Gastrocnemius medialis (tissue), 4 donors: ENCODE measurements at regions not wholly inside any gene's neighbourhood (a gene's known extent, or its start where the extent isn't known, plus 50 kb on each side); places are given as distances from the start of the nearest gene placed in this dataset.

Experiments used
- ATAC-seq, 2 donors: fragments of 150-250 bp; one replicate each; pipeline ENCODE4 v1.9.1; 2016
- DNase-seq, 2 donors: peaks; one replicate each; pipeline ENCODE4 v3.0.0-alpha.2; 2019
- H3K27ac ChIP-seq, 4 donors: fragments of 200-600 bp; sonication (generic); 1 replicate in 1 of 4; 2 replicates in 3 of 4; pipeline ENCODE4 v1.5.1; 2016 to 2018; ENCODE audit warnings: mild to moderate bottlenecking in 2 of 4, moderate library complexity in 1 of 4
- H3K27me3 ChIP-seq, 3 donors: fragments of 200-600 bp; sonication (generic) in 2 of 3; 1 replicate in 1 of 3; 2 replicates in 2 of 3; pipeline versions ENCODE4 v1.5.1 to v1.6.0; 2016 to 2019; ENCODE audit warnings: mild to moderate bottlenecking in 1 of 3, moderate library complexity in 1 of 3
- H3K36me3 ChIP-seq, 2 donors: fragments of 200-600 bp; sonication (generic) in 1 of 2; one replicate each; pipeline ENCODE4 v1.5.1; 2017 to 2018
- H3K4me1 ChIP-seq, 2 donors: fragments of 200-600 bp; sonication (generic) in 1 of 2; one replicate each; pipeline ENCODE4 v1.5.1; 2016 to 2017; ENCODE audit warnings: mild to moderate bottlenecking in 2 of 2
- H3K4me3 ChIP-seq, 4 donors: fragments of 200-600 bp; sonication (generic) in 3 of 4; 1 replicate in 1 of 4; 2 replicates in 3 of 4; pipeline ENCODE4 v1.5.1; 2016 to 2019; ENCODE audit warnings: mild to moderate bottlenecking in 2 of 4
- H3K9me3 ChIP-seq, 3 donors: fragments of 200-600 bp; sonication (generic) in 2 of 3; 1 replicate in 1 of 3; 2 replicates in 2 of 3; pipeline ENCODE4 v1.5.1; 2016 to 2019
- POLR2A ChIP-seq, 2 donors: fragments of 450-650 bp; IDR thresholded peaks; one replicate each; pipeline ENCODE4 v1.6.1; 2017; ENCODE audit warnings: antibody characterized with exemption in 2 of 2, mild to moderate bottlenecking in 2 of 2, moderate library complexity in 2 of 2
- in situ Hi-C, 4 donors: fragments of 200-750 bp; cut with MboI; loops; one replicate each; pipeline versions ENCODE4 v1.15.0 to v1.8.0; 2017; ENCODE audit warnings: low sequenced_read_pairs in 4 of 4
- intact Hi-C: fragments of 100-400 bp; cut with DNase I; formaldehyde crosslinking; loops from one replicate; pipeline ENCODE4 v1.15.1; 2023; ENCODE audit warnings: low total_unique reads
- TF ChIP-seq, protein P1 (sequence below), 5 experiments: fragments of 450-650 bp in 3 of 5; fragments of 200-600 bp in 2 of 5; sonication (generic) in 2 of 5; IDR thresholded peaks in 4 of 5; conservative IDR thresholded peaks in 1 of 5; 1 replicate in 4 of 5; 2 replicates in 1 of 5; pipeline ENCODE4 v1.5.1; 2016 to 2019; ENCODE audit warnings: antibody characterized with exemption in 5 of 5, mild to moderate bottlenecking in 3 of 5, moderate library complexity in 3 of 5

DNA sequence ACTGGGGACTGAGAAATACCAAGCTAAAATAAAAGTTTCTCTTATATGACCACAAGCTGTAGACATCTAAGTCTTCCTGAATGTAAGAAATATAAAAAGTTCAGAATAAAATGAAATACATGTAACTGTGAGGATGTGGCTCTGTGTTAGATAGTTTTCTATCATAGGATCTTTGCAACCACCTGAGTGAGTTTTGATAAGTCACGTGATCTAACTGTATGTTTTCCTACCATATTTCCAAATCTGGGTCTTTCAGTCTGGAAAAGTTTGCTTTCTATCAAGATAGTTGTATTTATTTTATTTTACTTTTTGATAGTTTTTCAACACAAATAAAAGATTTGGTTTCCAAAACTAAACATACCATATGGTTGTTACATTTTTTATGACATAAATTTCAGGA is 1905.8 kb upstream of the ACO1 start:
- DNase-seq: no peak
- H3K36me3 ChIP-seq: no peaks in the 10 kb centered on the region
- no peaks in the 10 kb centered on the region for H3K4me1 ChIP-seq
- TF ChIP-seq, protein P1, sequence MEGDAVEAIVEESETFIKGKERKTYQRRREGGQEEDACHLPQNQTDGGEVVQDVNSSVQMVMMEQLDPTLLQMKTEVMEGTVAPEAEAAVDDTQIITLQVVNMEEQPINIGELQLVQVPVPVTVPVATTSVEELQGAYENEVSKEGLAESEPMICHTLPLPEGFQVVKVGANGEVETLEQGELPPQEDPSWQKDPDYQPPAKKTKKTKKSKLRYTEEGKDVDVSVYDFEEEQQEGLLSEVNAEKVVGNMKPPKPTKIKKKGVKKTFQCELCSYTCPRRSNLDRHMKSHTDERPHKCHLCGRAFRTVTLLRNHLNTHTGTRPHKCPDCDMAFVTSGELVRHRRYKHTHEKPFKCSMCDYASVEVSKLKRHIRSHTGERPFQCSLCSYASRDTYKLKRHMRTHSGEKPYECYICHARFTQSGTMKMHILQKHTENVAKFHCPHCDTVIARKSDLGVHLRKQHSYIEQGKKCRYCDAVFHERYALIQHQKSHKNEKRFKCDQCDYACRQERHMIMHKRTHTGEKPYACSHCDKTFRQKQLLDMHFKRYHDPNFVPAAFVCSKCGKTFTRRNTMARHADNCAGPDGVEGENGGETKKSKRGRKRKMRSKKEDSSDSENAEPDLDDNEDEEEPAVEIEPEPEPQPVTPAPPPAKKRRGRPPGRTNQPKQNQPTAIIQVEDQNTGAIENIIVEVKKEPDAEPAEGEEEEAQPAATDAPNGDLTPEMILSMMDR (IDR thresholded peaks at IDR 0.05 in 4 of 5, conservative IDR thresholded peaks at IDR 0.05 in 1 of 5): no peak
- TF ChIP-seq POLR2A (IDR thresholded peaks at IDR 0.05): no peak
- H3K4me3 ChIP-seq: no peak overlapping the region
- no peak for ATAC-seq
- no peaks in the 10 kb centered on the region for H3K27me3 ChIP-seq
- in situ Hi-C loops: no loop called here
- H3K9me3 ChIP-seq: no peaks in the 10 kb centered on the region
- intact Hi-C loops: no loop called here
- no peak overlapping the region for H3K27ac ChIP-seq

DNA sequence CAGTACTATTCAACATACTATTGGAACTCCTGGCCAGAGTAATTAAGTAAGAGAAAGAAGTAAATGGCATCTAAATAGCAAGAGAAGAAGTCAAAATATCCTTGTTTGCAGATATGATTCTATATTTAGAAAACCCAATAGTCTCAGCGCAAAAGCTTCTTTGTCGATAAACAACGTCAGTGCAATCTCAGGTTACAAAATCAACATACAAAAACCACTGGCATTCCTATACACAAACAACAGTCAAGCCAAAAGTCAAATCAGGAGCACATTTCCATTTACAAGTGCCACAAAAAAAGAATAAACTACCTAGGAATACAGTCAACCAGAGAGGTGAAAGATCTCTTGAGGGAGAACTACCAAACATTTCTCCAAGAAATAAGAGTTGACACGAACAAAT is 1901.9 kb upstream of the ACO1 start:
- in situ Hi-C loops (no loop called here), intact Hi-C loops (no loop called here)
- TF ChIP-seq POLR2A (IDR thresholded peaks at IDR 0.05): no peak
- TF ChIP-seq, protein P1 (IDR thresholded peaks at IDR 0.05 in 4 of 5, conservative IDR thresholded peaks at IDR 0.05 in 1 of 5): no peak
- H3K27me3 ChIP-seq: no peaks in the 10 kb centered on the region
- H3K36me3 ChIP-seq: no peaks in the 10 kb centered on the region
- DNase-seq (no peak), ATAC-seq (no peak)
- H3K27ac ChIP-seq: no peak overlapping the region
- H3K4me1 ChIP-seq: no peaks in the 10 kb centered on the region
- no peak overlapping the region for H3K4me3 ChIP-seq
- H3K9me3 ChIP-seq: no peaks in the 10 kb centered on the region

DNA sequence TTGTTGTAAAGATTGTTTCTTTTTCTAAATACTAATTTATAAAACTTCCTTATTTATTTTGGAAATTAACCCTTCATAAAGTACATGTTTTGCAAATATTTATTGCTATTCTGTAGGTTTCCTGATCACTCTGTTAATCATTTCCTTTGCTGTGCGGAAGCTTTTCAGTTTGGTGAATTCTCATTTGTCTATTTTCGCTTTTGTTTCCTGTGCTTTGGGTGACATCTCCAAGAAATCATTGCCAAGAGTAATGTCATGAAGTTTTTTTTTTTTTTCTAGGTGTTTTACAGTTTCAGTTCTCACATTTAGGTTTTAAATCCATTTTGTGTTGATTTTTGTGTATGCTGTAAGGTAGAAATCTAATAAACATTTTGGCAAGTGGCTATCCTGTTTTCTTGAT is 1899.8 kb upstream of the ACO1 start:
- H3K27ac ChIP-seq: no peak overlapping the region
- H3K9me3 ChIP-seq: no peaks in the 10 kb centered on the region
- no peak for ATAC-seq
- no peaks in the 10 kb centered on the region for H3K27me3 ChIP-seq
- in situ Hi-C loops: no loop called here
- TF ChIP-seq, protein P1 (IDR thresholded peaks at IDR 0.05 in 4 of 5, conservative IDR thresholded peaks at IDR 0.05 in 1 of 5): no peak
- no peak for TF ChIP-seq POLR2A (IDR thresholded peaks at IDR 0.05)
- no peaks in the 10 kb centered on the region for H3K4me1 ChIP-seq
- H3K4me3 ChIP-seq: no peak overlapping the region
- DNase-seq: no peak
- no peaks in the 10 kb centered on the region for H3K36me3 ChIP-seq
- intact Hi-C loops: no loop called here

DNA sequence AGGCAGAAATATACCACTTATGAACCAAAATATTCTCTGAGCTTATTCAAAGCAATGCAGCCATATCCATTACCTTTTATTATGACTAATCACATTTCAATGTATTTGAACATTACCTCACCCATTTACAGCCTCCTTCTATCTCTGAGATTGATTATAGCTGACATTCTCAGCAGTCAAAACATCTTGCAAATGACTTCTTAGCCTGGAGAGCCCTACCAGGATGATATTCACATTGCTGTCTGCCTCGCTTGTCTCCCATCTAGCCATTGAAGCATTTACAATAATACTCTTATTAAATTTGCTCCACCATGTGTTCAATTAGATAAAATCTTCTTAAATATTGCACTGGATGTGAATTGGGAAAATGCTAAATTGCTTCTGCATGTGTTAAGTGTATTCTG is 1879.9 kb upstream of the ACO1 start:
- Histone ChIP-seq H3K4me1 (no peaks in the 10 kb centered on the region), H3K9me3 (no peaks in the 10 kb centered on the region), H3K36me3 (no peaks in the 10 kb centered on the region), H3K27me3 (no peaks in the 10 kb centered on the region), H3K27ac (no peak overlapping the region), H3K4me3 (no peak overlapping the region)
- intact Hi-C loops (no loop called here), in situ Hi-C loops (no loop called here)
- ATAC-seq (no peak), DNase-seq (no peak)
- TF ChIP-seq POLR2A (IDR thresholded peaks at IDR 0.05): no peak
- TF ChIP-seq, protein P1 (IDR thresholded peaks at IDR 0.05 in 4 of 5, conservative IDR thresholded peaks at IDR 0.05 in 1 of 5): no peak

DNA sequence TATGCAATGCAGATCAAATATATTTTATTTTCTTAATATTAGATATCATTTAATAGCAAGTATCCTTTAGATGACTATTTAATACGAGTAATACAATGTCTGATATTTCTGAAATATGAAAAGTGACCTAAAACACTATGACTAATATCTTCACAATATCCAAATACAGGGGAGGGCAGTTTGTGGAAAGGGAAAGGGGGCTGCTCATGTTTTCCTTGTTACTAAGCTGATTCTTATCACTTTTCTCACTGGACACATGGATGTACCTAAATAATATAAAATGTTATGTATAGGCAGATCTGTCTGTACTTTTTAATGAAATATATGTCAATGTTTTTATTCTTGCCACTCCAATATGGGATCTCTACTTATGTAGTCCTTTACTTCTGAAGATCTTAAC is 1879.1 kb upstream of the ACO1 start:
- no peaks in the 10 kb centered on the region for H3K4me1 ChIP-seq
- H3K27ac ChIP-seq: no peak overlapping the region
- no peak overlapping the region for H3K4me3 ChIP-seq
- H3K36me3 ChIP-seq: no peaks in the 10 kb centered on the region
- in situ Hi-C loops: no loop called here
- H3K9me3 ChIP-seq: no peaks in the 10 kb centered on the region
- TF ChIP-seq, protein P1 (IDR thresholded peaks at IDR 0.05 in 4 of 5, conservative IDR thresholded peaks at IDR 0.05 in 1 of 5): no peak
- TF ChIP-seq POLR2A (IDR thresholded peaks at IDR 0.05): no peak
- intact Hi-C loops: no loop called here
- DNase-seq (no peak), ATAC-seq (no peak)
- no peaks in the 10 kb centered on the region for H3K27me3 ChIP-seq
